NCI-H2171 (cell line): ENCODE measurements at regions not wholly inside any gene's neighbourhood (a gene's known extent, or its start where the extent isn't known, plus 50 kb on each side); places are given as distances from the start of the nearest gene placed in this dataset.

Experiments
- DNase-seq: peaks from one replicate; lab custom pipeline; 2025; lab: John Stamatoyannopoulos, UW

DNA sequence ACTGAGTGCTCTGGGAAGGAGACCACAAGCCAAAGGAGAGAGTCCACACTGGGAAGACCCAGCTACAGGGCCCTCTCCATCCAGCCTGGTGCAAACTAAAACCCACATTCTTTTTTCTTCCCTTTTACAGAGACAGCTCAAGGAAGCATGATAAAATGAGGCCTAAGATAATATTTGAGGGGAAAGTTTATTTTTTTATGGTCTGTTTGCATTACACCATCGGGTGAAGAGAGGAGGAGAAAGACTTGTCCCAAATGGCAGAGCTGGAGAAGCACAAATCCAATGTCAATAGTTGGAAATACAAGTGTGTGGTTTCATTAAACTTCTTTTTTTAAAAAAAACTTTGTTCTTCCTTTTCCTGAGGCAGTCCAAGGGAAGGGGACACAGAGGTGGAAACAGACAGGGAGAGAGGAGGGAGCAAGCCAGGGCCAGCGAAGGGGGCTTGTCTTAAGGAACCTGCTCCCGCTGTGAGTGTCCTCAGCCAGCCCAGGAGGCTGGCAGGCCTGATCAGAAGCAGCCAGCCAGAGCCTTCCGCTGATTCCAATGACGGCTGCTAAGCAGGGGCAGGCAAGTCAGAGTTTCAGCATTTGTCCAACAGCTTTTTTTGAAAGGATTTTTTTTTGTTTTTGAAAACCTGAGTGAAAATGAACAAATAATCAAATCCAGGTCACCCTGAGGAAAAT lies 203.8 kb upstream of the SIX2 start:
- no peak for DNase-seq

DNA sequence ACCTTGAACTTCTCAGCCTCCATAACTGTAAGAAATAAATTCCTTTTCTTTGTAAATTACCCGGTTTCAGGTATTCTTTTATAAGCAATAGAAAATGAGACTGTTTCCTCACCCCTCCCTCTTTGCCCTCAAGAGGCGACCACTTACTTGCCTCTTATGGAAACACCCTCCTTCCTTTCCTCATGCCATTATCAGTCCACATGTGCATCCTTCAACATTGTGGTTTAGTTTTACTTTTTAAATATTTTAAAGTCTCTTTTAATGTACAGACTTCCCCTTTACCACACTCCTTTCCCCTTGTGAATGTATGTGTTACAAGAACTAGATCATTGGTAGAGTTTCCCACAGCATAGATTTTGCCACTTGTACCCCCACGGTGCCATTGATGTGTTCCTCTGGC lies 202.4 kb upstream of the SIX2 start:
- DNase-seq: no peak

DNA sequence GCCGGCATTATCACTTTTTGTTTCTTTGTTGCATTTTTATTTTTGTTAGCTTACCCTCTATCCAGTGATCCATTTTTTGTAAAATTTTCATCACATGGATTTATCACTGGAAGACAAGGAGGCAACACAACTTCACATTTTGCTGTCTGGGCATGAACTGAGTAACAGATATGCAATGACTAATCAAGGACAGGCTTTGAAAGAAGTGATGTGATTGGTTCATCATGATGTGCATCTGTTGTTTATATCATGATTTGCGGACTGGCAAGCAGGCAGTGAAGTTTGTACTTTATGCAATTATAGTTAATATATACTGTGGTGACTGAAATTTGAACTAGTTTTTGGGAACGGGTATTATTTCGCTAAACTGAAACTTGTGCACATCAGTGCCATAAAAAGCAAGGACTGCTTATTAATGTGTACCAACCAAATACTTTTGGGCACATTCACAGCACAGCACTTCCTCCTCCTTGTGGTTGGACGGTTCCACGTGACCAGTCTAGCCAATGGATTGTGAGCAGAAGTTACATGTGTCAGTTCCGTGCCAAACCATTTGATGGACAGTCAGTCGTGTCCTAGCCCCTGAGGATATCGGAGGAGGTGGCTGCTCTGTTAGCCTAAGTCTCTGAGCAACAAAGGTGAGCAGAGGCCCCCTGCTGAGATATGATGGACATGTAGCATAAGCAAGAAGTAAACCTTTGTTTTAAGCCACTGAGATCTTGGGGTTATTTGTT lies 201.4 kb upstream of the SIX2 start:
- DNase-seq: no peak

DNA sequence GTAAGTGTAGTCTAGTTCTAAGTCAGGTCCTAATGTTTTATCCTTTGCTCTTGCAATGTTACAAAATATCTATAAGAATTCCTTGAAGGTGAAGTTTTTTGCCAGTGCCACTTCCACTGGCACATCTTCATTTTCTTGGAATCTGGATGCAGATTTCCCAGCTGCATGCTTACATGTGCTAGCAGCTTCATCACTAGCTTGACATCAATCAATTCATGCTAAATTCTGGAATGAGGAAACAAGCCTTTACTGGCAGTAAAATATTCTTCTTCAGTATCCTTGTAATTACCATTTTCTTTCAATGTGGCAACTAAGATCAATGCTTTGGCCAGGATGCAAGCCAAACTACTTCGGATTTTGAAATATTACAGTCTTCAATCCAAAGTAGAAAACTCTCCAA lies 200.6 kb upstream of the SIX2 start:
- no peak for DNase-seq

DNA sequence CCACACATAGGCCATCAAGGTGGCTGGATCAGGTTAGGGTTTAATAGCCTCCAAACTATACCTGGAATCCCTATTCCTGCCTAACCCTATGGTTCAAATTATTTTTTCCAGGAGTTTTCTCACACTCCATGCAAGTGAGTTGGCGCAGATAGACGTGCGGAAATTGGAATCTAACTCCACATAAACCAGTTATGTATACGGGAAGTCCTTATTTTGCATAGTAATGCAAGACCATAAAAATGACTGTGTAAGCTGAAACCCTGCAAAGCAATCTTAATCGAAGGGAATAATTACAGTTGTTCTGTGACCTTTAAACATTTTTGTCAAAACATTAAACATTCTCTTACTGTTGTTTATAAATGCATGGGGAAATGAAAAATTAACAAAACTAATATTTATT lies 200.1 kb upstream of the SIX2 start:
- DNase-seq: no peak

DNA sequence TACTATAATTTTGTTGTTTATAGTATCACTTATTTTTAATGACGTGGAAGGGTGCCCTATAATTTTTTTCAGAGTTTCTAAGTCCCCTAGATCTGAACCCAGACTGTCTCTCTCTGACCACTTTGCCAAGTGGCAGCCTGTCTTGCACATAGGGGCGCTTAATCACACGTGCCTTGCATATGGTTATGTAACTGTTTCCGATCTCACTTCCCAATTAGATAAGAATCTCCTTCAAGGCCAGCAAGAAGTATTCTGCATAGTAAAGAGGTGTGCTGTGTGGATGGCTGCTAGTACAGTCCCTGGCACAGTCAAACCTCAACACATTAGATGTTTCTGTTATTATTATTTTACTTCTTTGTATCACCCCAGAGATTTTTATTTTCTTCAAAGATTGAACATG lies 197.8 kb upstream of the SIX2 start:
- no peak for DNase-seq

DNA sequence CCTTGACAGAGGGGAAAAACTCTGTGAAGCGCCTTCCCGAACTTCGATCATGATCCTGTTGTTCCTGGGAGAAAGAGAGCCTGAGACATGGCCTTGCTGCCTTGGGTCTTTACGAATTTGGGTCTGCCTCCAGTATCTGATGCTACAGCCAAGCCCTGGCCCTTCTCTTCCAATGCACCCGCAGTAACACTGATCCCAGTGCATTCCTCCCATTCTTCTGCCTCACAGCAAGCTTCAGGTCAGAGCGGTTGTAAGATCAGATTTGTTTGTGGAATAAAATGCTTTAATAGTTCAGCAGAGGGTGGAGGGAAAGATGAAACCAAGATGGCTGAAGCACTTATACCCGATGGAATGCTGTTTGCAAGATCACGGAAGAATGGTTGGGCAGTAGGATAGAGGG lies 196.7 kb upstream of the SIX2 start:
- no peak for DNase-seq

DNA sequence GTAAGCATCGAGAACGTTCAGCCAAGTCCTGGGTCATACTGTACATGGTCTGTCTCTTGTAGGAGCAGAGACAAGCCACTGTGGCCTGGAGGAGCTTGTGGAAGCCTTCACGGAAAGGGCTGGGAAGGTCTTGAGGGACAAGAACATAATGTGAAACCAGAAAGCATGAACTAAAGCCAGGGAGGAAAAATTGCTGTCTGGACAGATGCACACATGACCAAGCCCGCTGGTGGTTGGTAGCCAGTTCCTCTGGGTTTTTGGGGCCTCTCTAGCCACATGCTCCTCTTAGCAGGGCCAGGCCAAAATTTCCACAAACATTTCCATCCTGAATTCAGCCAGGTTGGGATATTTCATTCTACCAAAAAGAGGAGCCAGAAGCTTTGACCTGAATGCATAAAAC lies 196.2 kb upstream of the SIX2 start:
- no peak for DNase-seq

DNA sequence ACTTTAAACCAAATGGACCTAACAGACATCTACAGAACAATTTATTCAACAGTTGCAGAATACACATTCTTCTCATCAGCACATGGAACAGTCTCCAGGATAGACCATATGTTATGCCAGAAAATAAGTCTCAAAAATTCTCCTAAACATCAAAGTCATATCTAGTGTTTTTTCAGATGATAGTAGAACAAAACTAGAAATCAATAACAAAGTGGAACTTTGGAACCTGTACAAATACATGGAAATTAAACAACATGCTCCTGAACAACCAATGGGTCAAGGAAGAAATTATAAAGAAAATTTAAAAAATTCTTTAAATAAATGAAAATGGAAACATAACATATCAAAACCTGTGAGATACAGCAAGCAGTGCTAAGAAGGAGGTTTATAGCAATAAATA lies 194.1 kb upstream of the SIX2 start:
- DNase-seq: no peak

DNA sequence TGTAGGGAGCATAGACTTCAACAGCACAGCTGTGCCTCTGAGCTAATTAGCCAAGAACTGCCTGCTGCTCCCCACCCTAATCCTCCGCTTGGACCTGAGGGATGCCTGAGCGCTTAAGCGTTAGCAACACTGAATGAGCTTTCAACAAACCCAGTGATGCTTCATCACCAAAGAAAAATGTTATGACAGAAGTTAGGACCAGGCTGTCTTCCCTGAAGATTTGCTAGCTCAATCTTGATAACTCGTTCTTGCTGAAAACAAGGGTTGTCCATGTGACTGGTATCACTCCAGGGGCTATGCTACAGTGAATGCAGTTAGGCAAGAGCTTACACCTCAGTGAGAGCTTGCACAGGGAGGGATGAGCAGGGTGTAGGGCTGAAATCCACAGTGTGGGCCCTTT lies 190.7 kb upstream of the SIX2 start:
- DNase-seq: peak; percentile 37

DNA sequence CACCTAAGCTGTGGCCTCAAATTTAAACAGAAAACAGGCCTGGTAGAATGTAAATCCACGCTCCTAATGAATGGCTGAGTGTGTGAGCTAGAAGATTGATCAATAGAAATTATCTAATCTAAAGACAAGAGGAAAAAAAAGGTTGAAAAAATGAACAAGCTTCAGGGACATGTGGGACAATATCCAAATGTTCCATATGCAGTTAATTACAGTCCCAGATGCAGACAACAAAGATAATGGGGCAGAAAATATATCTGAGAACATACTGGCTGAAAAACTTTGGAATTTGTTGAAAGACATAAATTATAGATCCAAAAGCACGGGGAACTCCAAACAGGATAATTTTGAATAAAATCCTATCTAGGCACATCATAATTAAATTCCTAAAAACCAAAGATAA lies 186.7 kb upstream of the SIX2 start:
- DNase-seq: no peak

DNA sequence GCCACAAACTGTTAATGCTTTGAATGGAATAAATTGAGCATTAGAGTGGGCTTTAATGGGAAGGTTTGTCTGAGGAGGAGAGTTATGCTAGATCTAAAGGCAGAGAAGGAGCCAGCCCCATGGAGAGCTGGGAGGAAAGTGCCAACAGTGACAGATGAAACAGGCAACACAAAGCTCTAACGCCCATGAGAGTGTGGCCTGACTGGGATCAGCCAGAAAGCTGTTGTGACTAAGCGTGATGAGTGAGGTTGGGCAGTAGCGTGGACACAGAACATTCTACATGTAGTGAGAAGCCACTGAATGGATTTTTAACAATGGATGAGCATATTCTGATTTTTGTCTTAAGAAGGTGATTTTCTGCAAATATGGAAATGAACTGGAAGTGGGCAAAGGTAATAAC lies 185.3 kb upstream of the SIX2 start:
- no peak for DNase-seq

DNA sequence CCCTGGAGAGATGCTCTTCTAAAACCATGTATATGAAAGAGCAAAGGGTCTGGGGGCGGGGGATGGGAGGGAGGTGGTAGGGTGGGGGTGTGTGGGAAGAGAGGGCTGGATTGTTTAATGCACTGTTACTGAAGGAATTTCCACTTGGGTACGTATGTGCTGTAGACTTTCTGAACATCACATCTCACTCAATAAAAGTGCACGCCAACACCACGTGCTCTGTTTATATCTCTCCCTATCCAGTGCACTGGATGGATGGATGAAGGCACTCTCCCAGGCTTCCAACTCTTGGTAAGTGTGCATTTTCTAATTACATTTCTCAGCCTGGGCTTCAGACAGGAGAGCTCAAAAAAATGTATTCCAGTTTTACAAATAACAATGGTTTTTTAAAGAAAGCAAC lies 184.3 kb upstream of the SIX2 start:
- no peak for DNase-seq

DNA sequence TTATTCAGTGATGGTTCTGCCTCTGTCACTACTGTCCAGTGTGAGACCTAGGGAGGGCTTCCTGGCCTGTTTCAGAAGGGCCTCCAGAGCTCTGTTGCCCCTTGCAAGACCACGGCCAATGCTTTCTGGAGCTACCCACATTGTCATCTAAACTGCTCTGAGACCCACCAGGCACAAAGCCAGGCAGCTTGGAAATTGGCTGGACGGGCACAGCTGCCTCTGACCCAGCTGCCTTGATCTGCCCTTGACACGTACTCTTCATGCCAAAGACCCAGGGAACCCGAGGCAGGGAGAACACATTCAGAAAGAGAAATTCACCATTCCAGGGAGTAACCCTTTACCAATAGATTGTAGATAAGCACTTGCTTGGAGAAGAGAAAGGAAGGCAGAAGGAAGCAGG lies 183.7 kb upstream of the SIX2 start:
- DNase-seq: no peak

DNA sequence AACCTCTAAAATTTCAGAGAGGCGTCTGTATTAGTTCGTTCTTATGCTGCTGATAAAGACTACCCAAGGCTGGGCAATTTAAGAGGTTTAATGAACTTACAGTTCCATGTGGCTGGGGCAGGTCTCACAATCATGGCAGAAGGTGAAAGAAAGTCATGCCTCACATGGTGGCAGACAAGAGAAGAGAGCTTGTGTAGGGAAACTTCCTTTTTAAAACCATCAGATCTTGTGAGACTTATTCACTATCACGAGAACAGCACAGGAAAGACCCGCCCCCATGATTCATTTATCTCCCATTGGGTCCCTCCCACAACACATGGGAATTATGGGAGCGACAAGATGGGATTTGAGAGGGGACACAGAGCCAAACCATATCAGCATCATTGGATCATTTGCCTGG lies 183.2 kb upstream of the SIX2 start:
- DNase-seq: no peak

DNA sequence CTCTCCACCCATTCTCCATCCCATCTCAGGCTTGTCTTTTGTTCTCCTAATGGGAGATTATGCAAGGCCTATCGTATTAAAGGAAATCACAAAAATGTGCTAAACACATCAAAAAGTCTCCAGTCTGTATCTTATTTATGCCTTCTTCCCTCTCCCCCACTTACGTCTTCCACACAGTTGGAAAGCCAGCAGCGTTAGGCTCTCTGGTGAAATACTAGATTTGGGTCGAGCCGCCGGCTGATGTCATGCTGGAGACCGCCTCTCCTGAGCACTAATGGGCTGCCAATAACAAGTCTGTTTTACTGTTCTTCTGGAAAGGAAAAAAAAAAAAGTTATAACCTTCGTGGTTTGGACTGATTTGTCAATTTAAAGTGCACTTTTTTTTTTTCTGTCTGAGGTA lies 182.7 kb upstream of the SIX2 start:
- no peak for DNase-seq

DNA sequence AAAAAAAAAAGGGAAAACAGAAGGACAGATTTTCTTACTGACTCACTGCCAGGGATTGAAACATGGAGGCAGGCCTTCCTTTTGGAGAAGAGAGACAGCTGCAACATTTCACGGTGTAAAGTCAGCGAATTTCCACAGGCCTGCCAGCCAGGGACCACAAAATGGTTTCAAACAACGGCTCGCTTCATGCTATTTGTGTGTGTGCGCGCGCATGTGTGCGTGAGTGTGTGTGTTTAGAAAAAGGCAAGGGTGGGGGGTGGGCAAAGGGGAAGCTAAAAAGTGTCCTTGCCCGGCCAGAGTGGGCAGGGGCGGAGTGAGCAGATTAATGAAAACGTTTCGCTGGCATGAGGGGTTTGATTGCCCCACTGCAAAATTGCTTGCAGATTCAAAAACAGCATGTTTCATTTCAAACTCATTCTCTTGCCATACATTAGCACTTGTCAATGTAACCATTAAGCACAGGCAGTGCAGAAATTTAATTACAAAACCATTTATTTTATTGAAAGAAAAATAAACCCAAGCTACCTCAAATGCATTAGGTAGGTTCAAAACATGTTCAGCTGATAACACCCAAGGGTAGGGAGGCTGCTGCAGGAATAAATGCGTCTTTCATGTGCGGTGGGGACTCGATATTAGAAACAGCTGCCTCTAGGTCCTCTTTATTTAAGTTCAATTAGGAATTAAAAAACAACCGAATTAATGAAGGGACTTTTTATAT lies 182.1 kb upstream of the SIX2 start:
- DNase-seq: no peak

DNA sequence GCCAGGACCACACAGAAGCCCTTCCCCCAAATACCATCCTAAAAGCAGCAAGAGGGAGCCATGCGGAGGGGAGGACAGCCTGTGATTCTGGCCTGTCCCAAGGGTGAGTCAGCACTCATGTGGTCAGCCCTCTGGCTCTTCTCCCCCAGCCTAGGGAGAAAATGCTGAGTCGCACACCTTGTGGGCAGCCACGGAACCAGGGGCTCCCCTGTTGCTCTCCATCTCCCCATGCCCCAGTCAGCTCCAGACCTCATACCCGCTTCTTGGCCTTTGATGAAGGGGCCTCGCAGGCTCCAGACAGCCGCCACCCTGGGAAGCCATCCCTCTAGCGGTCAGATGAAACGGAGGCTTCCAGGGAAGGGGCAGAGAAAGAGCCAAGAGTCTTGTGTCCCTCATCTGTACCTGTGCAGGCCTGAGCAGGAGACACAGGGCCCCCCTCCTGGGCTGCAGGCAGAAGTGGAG lies 181.3 kb upstream of the SIX2 start:
- DNase-seq: no peak

DNA sequence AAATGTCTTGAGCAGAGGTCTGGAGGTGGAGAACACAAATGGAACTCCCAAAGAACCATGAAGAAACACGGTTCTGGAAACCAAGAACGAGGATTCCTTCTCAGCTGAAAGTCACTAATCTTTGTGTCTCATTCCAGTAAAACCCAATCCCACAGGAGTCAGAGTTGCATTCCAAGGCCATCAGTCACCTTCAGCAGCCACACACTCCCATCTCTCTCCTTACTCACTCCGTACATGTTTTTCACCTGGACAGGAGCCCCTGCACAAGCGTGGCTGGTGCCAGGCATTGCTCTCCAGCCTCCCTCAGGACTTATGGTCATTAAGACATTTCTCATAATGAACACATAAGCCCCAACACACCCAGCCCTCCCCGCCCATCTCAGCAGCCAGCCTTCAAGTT lies 175.4 kb upstream of the SIX2 start:
- DNase-seq: no peak

DNA sequence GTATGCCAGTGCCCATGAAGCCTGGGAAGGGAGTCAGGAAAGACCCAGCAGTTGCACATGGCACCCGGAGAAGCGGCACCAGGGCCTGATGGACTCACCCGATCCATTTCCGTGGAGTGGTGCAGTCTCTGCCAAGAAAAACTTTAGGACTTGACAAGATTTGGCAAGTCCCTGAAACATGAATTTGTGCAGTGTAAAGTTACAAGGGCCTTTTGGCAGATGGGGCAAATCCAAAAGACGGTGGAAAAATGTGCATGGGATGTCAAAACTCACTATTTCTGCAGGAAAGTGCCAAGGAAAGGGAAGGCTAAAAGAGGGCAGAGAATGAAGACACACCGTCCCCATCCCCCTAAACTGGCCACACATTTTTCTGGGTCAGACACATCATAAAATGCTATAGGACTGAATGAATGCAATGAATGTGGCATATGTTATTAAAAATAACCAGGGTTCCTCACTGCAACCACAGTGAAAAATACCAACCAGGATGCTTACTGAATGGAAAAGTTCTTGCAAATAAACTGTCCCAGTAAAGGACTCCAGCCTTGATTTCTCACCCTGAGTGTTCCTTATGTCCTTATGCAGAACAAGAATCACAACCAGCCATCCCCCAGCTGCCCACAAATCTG lies 173.5 kb upstream of the SIX2 start:
- no peak for DNase-seq

DNA sequence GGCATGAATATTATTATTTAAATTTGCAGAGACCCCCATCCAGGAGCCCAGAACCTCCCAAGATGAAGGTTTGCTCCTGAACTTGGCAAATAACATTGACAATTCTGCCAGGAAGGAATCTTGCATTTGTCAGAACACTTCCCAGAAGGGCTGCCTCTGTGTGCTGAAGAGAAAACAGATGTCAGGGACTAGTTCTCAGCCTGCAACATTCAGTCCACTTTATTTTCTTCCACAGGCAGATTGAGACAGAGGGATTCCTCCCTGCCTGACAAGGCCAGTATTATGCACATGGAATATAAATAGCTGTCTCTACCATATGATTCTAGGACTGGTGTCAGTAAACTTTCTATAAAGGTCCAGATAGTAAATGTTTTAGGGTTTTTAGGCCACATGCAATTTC lies 171.5 kb upstream of the SIX2 start:
- DNase-seq: no peak

DNA sequence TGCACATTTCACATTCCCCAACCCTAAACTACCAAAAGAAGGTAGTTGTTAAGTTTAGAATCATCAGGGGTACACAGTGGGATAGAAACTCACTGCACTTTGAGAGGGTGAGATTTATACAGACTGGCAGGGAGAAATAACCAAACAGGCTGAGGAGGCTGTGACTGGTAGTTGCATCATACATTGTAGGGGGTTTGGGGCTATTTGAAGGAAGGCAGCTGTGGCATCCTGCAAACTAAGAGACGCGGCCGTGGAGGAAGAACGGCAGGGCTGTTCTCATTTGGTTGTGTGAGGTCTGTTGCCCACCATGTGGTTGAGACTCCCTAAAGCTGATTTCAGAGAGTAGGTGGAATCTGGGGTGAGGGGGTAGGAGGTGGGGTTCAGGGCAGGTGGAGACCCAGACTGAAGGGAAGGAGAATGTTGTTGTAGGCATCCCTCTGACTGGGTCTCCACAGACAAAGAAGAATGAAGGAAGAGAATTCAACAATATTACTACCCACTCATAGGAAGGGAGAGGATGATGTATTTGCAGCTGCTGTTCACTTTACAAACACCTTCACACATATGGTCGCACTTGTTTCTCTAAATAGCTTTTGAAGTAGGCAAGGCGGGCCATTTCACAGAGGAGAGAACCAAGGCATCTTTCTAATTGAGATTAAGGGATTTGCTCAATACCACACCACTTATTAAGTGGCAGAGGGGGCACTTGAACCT lies 170.9 kb upstream of the SIX2 start:
- no peak for DNase-seq
